A673 (cell line): ENCODE measurements at regions not wholly inside any gene's neighbourhood (a gene's known extent, or its start where the extent isn't known, plus 50 kb on each side); places are given as distances from the start of the nearest gene placed in this dataset.

Experiments
- CTCF ChIP-seq: fragments of 300-800, 200-600 bp; sonication (generic); conservative IDR thresholded peaks from 2 replicates; pipeline ENCODE4 v1.5.1; 2017; ENCODE audit warnings: low read depth, mild to moderate bottlenecking, antibody characterized with exemption, low read length, moderate library complexity, mixed read lengths
- EZH2 ChIP-seq: fragments of 200-600 bp; sonication (generic); IDR thresholded peaks from 2 replicates; pipeline ENCODE4 v1.6.1; 2017; ENCODE audit warnings: borderline replicate concordance, low read depth, mild to moderate bottlenecking, mixed read lengths, antibody characterized with exemption, low read length; ENCODE audit not compliant: poor library complexity, severe bottlenecking

DNA sequence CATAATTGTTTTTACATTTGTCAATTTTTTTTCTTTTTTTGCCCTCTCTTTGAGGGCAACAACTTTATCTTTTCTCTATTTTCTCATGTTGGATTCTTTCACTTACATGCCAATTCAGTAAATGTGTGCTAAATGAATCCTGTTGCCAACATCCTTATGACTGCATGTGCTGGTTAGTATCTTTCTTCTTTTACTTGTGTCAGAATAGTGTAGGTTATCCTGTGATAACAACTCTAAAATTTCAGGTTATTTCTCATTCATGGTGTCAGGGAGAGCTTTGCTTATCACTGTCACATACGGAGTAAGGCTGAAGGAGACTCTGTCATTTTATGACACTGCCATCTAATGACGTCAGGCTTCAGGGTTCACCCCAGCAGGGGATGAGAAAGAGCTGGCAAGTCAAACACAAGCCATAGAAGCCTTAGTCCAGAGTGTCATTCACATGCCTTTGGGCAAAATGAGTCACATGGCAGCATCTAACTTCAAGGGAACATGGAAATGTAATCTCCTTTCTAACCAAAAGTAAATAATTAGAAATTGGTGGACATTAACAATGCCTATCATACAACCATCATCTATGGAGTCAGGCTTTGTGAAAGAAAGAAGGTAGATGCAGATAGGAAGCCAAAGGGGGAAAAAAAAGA, 242.5 kb upstream of the ATP2B1 start:
- TF ChIP-seq CTCF (no peak), EZH2 (no peak)
